ENCODE measurements at regions not wholly inside any gene's neighbourhood (a gene's known extent, or its start where the extent isn't known, plus 50 kb on each side); places are given as distances from the start of the nearest gene placed in this dataset.

DNA sequence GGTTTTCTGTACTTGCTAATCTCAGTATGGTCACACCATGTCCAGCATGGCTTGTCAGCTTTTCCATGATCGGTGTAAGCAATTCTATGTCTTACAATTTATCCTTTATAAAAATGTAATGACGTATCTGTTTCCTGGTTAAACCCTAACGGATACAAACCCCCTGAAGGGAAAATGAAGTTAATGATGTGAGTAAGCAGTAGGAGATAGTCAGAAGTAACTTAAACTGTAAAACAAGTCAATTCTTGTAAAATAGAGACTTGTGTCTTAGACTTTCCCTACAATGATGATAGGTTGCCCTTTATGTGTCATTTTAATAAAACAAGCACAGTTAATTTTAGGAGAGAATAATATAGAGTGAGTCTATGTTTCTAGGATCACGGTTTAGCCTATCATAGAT, 1365.9 kb upstream of the SLC39A10 start:
- H3K27me3 ChIP-seq (replicated peaks in 1 of 2; ENCODE audit: control insufficient read depth in 2 of 2, insufficient read depth in 2 of 2, low read length in 1 of 2): no peaks in the 10 kb centered on the region
- no peak overlapping the region for H3K27ac ChIP-seq (ENCODE audit: control insufficient read depth, insufficient read depth)
- no peaks in the 10 kb centered on the region for H3K36me3 ChIP-seq (ENCODE audit: control insufficient read depth in 2 of 2, insufficient read depth in 2 of 2, low read length in 1 of 2)
- ChIA-PET RAD21 (ENCODE audit: unreplicated experiment) (no interaction called here), POLR2A (no interaction called here), CTCF (interaction anchor here (1.0 kb wide), 1 partner anchor 23 kb away, joined by 4 read pairs; no protein-coding TSS in a partner anchor), SMC1A (ENCODE audit: uncharacterized antibody, unreplicated experiment) (interaction anchor here (0.8 kb wide), 1 partner anchor 9 kb away, joined by 5 read pairs; no protein-coding TSS in a partner anchor)
- no peak overlapping the region for H2AFZ ChIP-seq (ENCODE audit: control insufficient read depth, low read depth, low read length)
- no peak overlapping the region for H3K4me3 ChIP-seq
- DNase-seq (ENCODE audit: low read depth, low spot score) (no peak), FAIRE-seq (no peak), ATAC-seq (no peak)
- H3K4me1 ChIP-seq (ENCODE audit: control insufficient read depth, insufficient read depth, low read length): no peaks in the 10 kb centered on the region
- H4K20me1 ChIP-seq (ENCODE audit: control insufficient read depth, insufficient read depth): no peaks in the 10 kb centered on the region
- H3K9ac ChIP-seq (ENCODE audit: control insufficient read depth, insufficient read depth, low read length): no peak overlapping the region
- H3K9me3 ChIP-seq (replicated peaks; ENCODE audit: control insufficient read depth, insufficient read depth, low read length): no peaks in the 10 kb centered on the region
- TF ChIP-seq ZBED1 (IDR thresholded peaks at IDR 0.05; ENCODE audit: borderline replicate concordance) (no peak), EGR1 (IDR thresholded peaks at IDR 0.05; ENCODE audit: borderline replicate concordance in 1 of 2, low read depth in 2 of 2, low read length in 2 of 2) (no peak), RELA (IDR thresholded peaks at IDR 0.05; ENCODE audit: borderline replicate concordance, partially characterized antibody) (no peak), KAT2A (conservative IDR thresholded peaks at IDR 0.05; ENCODE audit: control insufficient read depth, low read depth, low read length) (no peak), ESRRA (IDR thresholded peaks at IDR 0.05; ENCODE audit: low read length) (no peak), RCOR1 (conservative IDR thresholded peaks at IDR 0.05; ENCODE audit: low read depth, low read length) (no peak), NR2C2 (IDR thresholded peaks at IDR 0.05; ENCODE audit: borderline replicate concordance, control insufficient read depth, insufficient read length, low read depth) (no peak), NFYB (IDR thresholded peaks at IDR 0.05; ENCODE audit: insufficient read depth, low read depth, low read length) (no peak), NFYA (IDR thresholded peaks at IDR 0.05; ENCODE audit: borderline replicate concordance, low read depth, low read length) (no peak)
- TF ChIP-seq, protein P1, sequence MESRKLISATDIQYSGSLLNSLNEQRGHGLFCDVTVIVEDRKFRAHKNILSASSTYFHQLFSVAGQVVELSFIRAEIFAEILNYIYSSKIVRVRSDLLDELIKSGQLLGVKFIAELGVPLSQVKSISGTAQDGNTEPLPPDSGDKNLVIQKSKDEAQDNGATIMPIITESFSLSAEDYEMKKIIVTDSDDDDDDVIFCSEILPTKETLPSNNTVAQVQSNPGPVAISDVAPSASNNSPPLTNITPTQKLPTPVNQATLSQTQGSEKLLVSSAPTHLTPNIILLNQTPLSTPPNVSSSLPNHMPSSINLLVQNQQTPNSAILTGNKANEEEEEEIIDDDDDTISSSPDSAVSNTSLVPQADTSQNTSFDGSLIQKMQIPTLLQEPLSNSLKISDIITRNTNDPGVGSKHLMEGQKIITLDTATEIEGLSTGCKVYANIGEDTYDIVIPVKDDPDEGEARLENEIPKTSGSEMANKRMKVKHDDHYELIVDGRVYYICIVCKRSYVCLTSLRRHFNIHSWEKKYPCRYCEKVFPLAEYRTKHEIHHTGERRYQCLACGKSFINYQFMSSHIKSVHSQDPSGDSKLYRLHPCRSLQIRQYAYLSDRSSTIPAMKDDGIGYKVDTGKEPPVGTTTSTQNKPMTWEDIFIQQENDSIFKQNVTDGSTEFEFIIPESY (IDR thresholded peaks at IDR 0.05): no peak
- TF ChIP-seq, protein P2, sequence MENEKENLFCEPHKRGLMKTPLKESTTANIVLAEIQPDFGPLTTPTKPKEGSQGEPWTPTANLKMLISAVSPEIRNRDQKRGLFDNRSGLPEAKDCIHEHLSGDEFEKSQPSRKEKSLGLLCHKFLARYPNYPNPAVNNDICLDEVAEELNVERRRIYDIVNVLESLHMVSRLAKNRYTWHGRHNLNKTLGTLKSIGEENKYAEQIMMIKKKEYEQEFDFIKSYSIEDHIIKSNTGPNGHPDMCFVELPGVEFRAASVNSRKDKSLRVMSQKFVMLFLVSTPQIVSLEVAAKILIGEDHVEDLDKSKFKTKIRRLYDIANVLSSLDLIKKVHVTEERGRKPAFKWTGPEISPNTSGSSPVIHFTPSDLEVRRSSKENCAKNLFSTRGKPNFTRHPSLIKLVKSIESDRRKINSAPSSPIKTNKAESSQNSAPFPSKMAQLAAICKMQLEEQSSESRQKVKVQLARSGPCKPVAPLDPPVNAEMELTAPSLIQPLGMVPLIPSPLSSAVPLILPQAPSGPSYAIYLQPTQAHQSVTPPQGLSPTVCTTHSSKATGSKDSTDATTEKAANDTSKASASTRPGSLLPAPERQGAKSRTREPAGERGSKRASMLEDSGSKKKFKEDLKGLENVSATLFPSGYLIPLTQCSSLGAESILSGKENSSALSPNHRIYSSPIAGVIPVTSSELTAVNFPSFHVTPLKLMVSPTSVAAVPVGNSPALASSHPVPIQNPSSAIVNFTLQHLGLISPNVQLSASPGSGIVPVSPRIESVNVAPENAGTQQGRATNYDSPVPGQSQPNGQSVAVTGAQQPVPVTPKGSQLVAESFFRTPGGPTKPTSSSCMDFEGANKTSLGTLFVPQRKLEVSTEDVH (IDR thresholded peaks at IDR 0.05; ENCODE audit: low read depth, partially characterized antibody): no peak
- TF ChIP-seq, protein P3, sequence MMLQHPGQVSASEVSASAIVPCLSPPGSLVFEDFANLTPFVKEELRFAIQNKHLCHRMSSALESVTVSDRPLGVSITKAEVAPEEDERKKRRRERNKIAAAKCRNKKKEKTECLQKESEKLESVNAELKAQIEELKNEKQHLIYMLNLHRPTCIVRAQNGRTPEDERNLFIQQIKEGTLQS (IDR thresholded peaks at IDR 0.05; ENCODE audit: borderline replicate concordance, extremely low read depth, low read depth, low read length): no peak
- BruUV-seq (replicated peaks): no TSS peak
- intact Hi-C loops (cut with micrococcal nuclease; ENCODE audit: unreplicated experiment): no loop called here
- 30% methylated on average over 4 of the region's 4 CpGs for WGBS (ENCODE audit: insufficient coverage, insufficient replicate concordance, low lambda C conversion rate, missing lambda C conversion rate)
- no peak overlapping the region for H3K4me2 ChIP-seq (ENCODE audit: control insufficient read depth, insufficient read depth)
- H3K79me2 ChIP-seq (ENCODE audit: control insufficient read depth, insufficient read depth, low read length): no peaks in the 10 kb centered on the region
- in situ Hi-C loops (cut with MboI): no loop called here

Measured in GM12878 (cell line).